Astrocyte of the cerebellum (primary cell): ENCODE measurements at regions not wholly inside any gene's neighbourhood (a gene's known extent, or its start where the extent isn't known, plus 50 kb on each side); places are given as distances from the start of the nearest gene placed in this dataset.

ENCODE experiments used
- DNase-seq: peaks from one replicate; pipeline ENCODE4 v3.0.0-alpha.2; 2011; ENCODE audit warnings: low read depth
- H3K4me3 ChIP-seq: 2 replicates; pipeline ENCODE4 v1.5.1; 2011; ENCODE audit warnings: mild to moderate bottlenecking, low read depth, low read length, moderate library complexity
- CTCF ChIP-seq: IDR thresholded peaks from 2 replicates; pipeline ENCODE4 v1.5.1; 2012; ENCODE audit warnings: low read length, low read depth, moderate library complexity, mild to moderate bottlenecking; ENCODE audit errors: missing control alignments
- in situ Hi-C: cut with HindIII; loops from 2 replicates; pipeline ENCODE4 v1.10.0; 2017; ENCODE audit warnings: low sequenced_read_pairs

GRCh38 chr2:37784071-37784758 lies 112.8 kb upstream of the CDC42EP3 start:
- no peak for DNase-seq
- in situ Hi-C loops, result no loop called here
- no peak overlapping the region for H3K4me3 ChIP-seq
- TF ChIP-seq CTCF, result no peak

- TF ChIP-seq CTCF, result no peak
- no peak for DNase-seq
- in situ Hi-C loops, result no loop called here
- H3K4me3 ChIP-seq, result no peak overlapping the region
Measured at GRCh38 chr2:37784759-37785149, 113.3 kb upstream of the CDC42EP3 start.

GRCh38 chr2:37786191-37786698 lies 114.8 kb upstream of the CDC42EP3 start:
- no peak for TF ChIP-seq CTCF
- DNase-seq, result no peak
- in situ Hi-C loops, result no loop called here
- H3K4me3 ChIP-seq, result no peak overlapping the region

- in situ Hi-C loops, result no loop called here
- no peak overlapping the region for H3K4me3 ChIP-seq
- no peak for DNase-seq
- no peak for TF ChIP-seq CTCF
Measured at GRCh38 chr2:37786854-37787253, 115.4 kb upstream of the CDC42EP3 start.

- TF ChIP-seq CTCF, result no peak
- in situ Hi-C loops, result no loop called here
- H3K4me3 ChIP-seq, result no peak overlapping the region
- DNase-seq, result no peak
Measured at GRCh38 chr2:37788602-37789209, 117.3 kb upstream of the CDC42EP3 start.

- no peak overlapping the region for H3K4me3 ChIP-seq
- in situ Hi-C loops, result no loop called here
- DNase-seq, result no peak
- no peak for TF ChIP-seq CTCF
Measured at GRCh38 chr2:37790019-37790418, 118.6 kb upstream of the CDC42EP3 start.
